ENCODE measurements at regions not wholly inside any gene's neighbourhood (a gene's known extent, or its start where the extent isn't known, plus 50 kb on each side); places are given as distances from the start of the nearest gene placed in this dataset.

DNA sequence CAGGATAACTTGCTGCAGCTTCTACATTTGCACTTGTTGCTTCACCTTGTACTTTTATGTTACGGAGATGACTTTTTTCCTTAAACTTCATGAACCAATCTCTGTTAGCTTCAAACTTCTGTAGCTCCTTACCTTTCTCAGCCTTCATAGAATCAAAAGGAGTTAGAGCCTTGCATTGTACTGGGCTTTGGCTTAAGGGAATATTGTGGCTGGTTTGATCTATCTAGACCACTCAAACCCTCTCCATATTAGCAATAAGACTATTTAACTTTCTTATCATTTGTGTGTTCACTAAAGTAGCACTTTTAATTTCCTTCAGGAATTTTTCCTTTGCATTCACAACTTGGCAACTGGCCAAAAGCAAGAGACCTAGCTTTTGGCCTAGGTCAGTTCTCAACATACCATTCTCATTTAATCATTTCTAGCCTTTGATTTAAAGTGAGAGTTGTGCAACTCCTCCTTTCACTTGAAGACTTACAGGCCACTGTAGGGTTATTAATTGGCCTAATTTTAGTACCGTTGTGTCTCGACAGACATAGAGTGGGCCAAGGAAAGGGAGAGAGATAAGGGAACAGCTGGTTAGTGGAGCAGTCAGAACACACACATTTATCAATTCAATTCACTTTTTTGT lies 63.7 kb downstream of the SHOC1 start (continued):
- TF ChIP-seq RXRA (IDR thresholded peaks at IDR 0.05; ENCODE audit: insufficient read depth, low read depth, low read length) (no peak), KDM1A (IDR thresholded peaks at IDR 0.05; ENCODE audit: borderline replicate concordance, low read length) (no peak), CBX8 (IDR thresholded peaks at IDR 0.05; ENCODE audit: borderline replicate concordance, low read depth, low read length) (no peak), BACH1 (IDR thresholded peaks at IDR 0.05; ENCODE audit: low read length) (no peak), HDAC6 (IDR thresholded peaks at IDR 0.05; ENCODE audit: low read depth, low read length) (no peak), SP2 (IDR thresholded peaks at IDR 0.05; ENCODE audit: low read length) (no peak), NRF1 (IDR thresholded peaks at IDR 0.05; ENCODE audit: low read depth, low read length) (no peak)
